K562 (cell line): ENCODE measurements at regions not wholly inside any gene's neighbourhood (a gene's known extent, or its start where the extent isn't known, plus 50 kb on each side); places are given as distances from the start of the nearest gene placed in this dataset.
A peak's percentile ranks its signal among the peaks of the same experiment; 100 is the strongest.

Experiments used
- ARHGAP35 ChIP-seq: fragments of 450-650 bp; IDR thresholded peaks from 2 replicates; pipeline ENCODE4 v1.6.1; 2018; ENCODE audit not compliant: partially characterized antibody
- BHLHE40 ChIP-seq: IDR thresholded peaks from 2 replicates; pipeline ENCODE4 v1.6.1; 2011; ENCODE audit warnings: low read length, improper control_type of control experiment
- BRD4 ChIP-seq: fragments of 200-600 bp; sonication (generic); IDR thresholded peaks from 2 replicates; pipeline ENCODE4 v1.6.1; 2017; ENCODE audit warnings: inconsistent platforms
- HOXB6 ChIP-seq: fragments of 250-450 bp; sonication (Bioruptor Pico); IDR thresholded peaks from 2 replicates; pipeline ENCODE4 v1.5.1; 2022; ENCODE audit warnings: mild to moderate bottlenecking, borderline replicate concordance
- KLF16 ChIP-seq: IDR thresholded peaks from 2 replicates; pipeline ENCODE4 v1.6.1; 2016; ENCODE audit warnings: antibody characterized with exemption
- MCM5 ChIP-seq: fragments of 450-650 bp; IDR thresholded peaks from 2 replicates; pipeline ENCODE4 v1.6.1; 2016; ENCODE audit warnings: low read depth
- MEF2D ChIP-seq: conservative IDR thresholded peaks from 2 replicates; pipeline ENCODE4 v1.6.1; 2016; ENCODE audit warnings: low read depth, missing genetic modification characterization, missing compliant biosample characterization
- MYNN ChIP-seq, 2 experiments: sonication (generic); formaldehyde crosslinking in 1 of 2; IDR thresholded peaks; 2 replicates each; pipeline versions ENCODE4 v1.5.0 to v1.6.1; 2016 to 2020; ENCODE audit warnings: antibody characterized with exemption in 1 of 2, missing genetic modification reagents in 1 of 2
- NCOR1 ChIP-seq: fragments of 450-650 bp; IDR thresholded peaks from 2 replicates; pipeline ENCODE4 v1.6.1; 2016; ENCODE audit warnings: mild to moderate bottlenecking, moderate library complexity
- NKRF ChIP-seq: fragments of 450-650 bp; IDR thresholded peaks from 2 replicates; pipeline ENCODE4 v1.6.1; 2016; ENCODE audit warnings: borderline replicate concordance
- NR2F6 ChIP-seq: fragments of 450-650 bp; formaldehyde crosslinking; IDR thresholded peaks from 2 replicates; pipeline ENCODE4 v1.4.0; 2020; ENCODE audit warnings: mild to moderate bottlenecking
- RBM17 ChIP-seq: fragments of 200-400 bp; formaldehyde crosslinking; IDR thresholded peaks from 2 replicates; pipeline ENCODE4 v1.6.1; 2017; ENCODE audit warnings: low read depth, mild to moderate bottlenecking, low read length, borderline replicate concordance
- TAF7 ChIP-seq: fragments of 450-650 bp; IDR thresholded peaks from 2 replicates; pipeline ENCODE4 v1.6.1; 2016; ENCODE audit warnings: missing genetic modification characterization, missing compliant biosample characterization
- TBP ChIP-seq: optimal IDR thresholded peaks from 2 replicates; pipeline ENCODE3; 2011; ENCODE audit warnings: low read depth, low read length, improper control_type of control experiment
- TCF15 ChIP-seq: fragments of 250-450 bp; sonication (Bioruptor Pico); IDR thresholded peaks from 2 replicates; pipeline ENCODE4 v1.8.0; 2022; ENCODE audit warnings: moderate library complexity, mild to moderate bottlenecking, inconsistent platforms
- THRAP3 ChIP-seq: fragments of 450-650 bp; IDR thresholded peaks from 2 replicates; pipeline ENCODE4 v1.6.1; 2016; ENCODE audit warnings: mild to moderate bottlenecking, inconsistent platforms, borderline replicate concordance
- ZFP1 ChIP-seq: fragments of 450-650 bp; formaldehyde crosslinking; IDR thresholded peaks from 2 replicates; pipeline ENCODE4 v1.4.0; 2020; ENCODE audit warnings: mild to moderate bottlenecking, mixed read lengths
- ZNF140 ChIP-seq: fragments of 250-450 bp; sonication (Bioruptor Pico); IDR thresholded peaks from 2 replicates; pipeline ENCODE4 v1.8.0; 2021; ENCODE audit warnings: moderate library complexity, mild to moderate bottlenecking, inconsistent platforms
- ZNF146 ChIP-seq: IDR thresholded peaks from one replicate; pipeline ENCODE4 v1.6.1; 2018; ENCODE audit warnings: missing compliant biosample characterization; ENCODE audit not compliant: unreplicated experiment
- ZNF253 ChIP-seq: fragments of 250-450 bp; sonication (Bioruptor Pico); conservative IDR thresholded peaks from 2 replicates; pipeline ENCODE4 v1.6.1; 2021; ENCODE audit warnings: mild to moderate bottlenecking
- ZNF311 ChIP-seq: fragments of 250-450 bp; sonication (Bioruptor Pico); IDR thresholded peaks from 2 replicates; pipeline ENCODE4 v1.4.0; 2020; ENCODE audit warnings: mild to moderate bottlenecking, moderate library complexity
- ZNF639 ChIP-seq, 2 experiments: fragments of 200-800 bp in 1 of 2; sonication (Bioruptor generic) in 1 of 2; sonication (generic) in 1 of 2; formaldehyde crosslinking in 1 of 2; IDR thresholded peaks in 1 of 2; conservative IDR thresholded peaks in 1 of 2; 2 replicates each; pipeline versions ENCODE4 v1.5.0 to v1.6.1; 2016 to 2020; ENCODE audit warnings: missing compliant biosample characterization in 1 of 2, missing genetic modification characterization in 1 of 2, missing genetic modification reagents in 1 of 2
- ZNF668 ChIP-seq: fragments of 250-450 bp; sonication (Bioruptor Pico); IDR thresholded peaks from 2 replicates; pipeline ENCODE4 v1.8.0; 2022; ENCODE audit warnings: mild to moderate bottlenecking, inconsistent platforms
- ZNF778 ChIP-seq: fragments of 450-650 bp; formaldehyde crosslinking; IDR thresholded peaks from 2 replicates; pipeline ENCODE4 v1.4.0; 2020; ENCODE audit warnings: mild to moderate bottlenecking, moderate library complexity
- TF ChIP-seq, protein P1 (sequence below): conservative IDR thresholded peaks from 2 replicates; pipeline ENCODE4 v1.6.1; 2011; ENCODE audit warnings: low read depth, mild to moderate bottlenecking, low read length; ENCODE audit not compliant: control insufficient read depth

DNA sequence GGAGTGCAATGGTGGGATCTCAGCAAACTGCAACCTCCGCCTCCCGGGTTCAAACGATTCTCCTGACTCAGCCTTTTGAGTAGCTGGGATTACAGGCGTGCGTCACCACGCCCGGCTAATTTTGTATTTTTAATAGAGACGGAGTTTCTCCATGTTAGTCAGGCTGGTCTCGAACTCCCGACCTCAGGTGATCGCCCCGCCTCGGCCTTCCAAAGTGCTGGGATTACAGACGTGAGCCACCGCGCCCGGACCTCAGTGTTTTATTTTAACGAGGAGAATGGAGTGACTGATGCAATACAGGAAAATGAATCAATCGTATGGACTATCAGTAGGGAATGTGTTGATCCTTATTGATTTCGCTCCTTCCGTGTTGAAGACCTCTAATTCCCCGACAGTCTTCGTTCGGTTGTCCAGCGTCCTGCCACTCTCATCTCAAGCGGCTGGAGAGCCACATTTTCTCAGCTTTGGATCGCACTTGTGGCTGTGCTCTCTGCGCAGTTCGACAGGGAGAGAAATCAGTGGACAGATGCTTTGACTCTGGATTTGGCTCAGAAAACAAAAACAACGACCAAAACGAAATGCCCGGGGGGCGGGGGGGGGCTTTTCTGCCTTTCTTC lies 166.2 kb downstream of the TRIM27 start (continued):
- TF ChIP-seq TCF15 (CRISPR knock-in tag) (no peak), TAF7 (tag) (peak; percentile 43; the same call in 1 of the 2 replicates), RBM17 (no peak), ZNF311 (CRISPR knock-in tag) (no peak; the same call in 1 of the 2 replicates), TBP (peak; percentile 82), KLF16 (no peak), HOXB6 (CRISPR knock-in tag) (no peak), NKRF (no peak), THRAP3 (peak; percentile 70; the same call in 1 of the 2 replicates), ZNF778 (CRISPR knock-in tag) (no peak), BHLHE40 (peak; percentile 22; the same call in 1 of the 2 replicates), ARHGAP35 (no peak), MEF2D (tag) (peak; percentile 57), BRD4 (no peak), ZFP1 (CRISPR knock-in tag) (no peak), ZNF146 (no peak), NR2F6 (CRISPR knock-in tag) (no peak), ZNF253 (no peak), ZNF668 (CRISPR knock-in tag) (no peak), NCOR1 (no peak), ZNF639 (CRISPR knock-in tag; conservative IDR thresholded peaks at IDR 0.05 in 1 of 2, IDR thresholded peaks at IDR 0.05 in 1 of 2) (no peak), ZNF140 (CRISPR knock-in tag) (no peak), MYNN (IDR thresholded peaks at IDR 0.05) (no peak), MYNN (CRISPR knock-in tag; IDR thresholded peaks at IDR 0.05) (no peak), MCM5 (no peak)
- TF ChIP-seq, protein P1, sequence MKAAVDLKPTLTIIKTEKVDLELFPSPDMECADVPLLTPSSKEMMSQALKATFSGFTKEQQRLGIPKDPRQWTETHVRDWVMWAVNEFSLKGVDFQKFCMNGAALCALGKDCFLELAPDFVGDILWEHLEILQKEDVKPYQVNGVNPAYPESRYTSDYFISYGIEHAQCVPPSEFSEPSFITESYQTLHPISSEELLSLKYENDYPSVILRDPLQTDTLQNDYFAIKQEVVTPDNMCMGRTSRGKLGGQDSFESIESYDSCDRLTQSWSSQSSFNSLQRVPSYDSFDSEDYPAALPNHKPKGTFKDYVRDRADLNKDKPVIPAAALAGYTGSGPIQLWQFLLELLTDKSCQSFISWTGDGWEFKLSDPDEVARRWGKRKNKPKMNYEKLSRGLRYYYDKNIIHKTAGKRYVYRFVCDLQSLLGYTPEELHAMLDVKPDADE = no peak
